ENCODE measurements at regions not wholly inside any gene's neighbourhood (a gene's known extent, or its start where the extent isn't known, plus 50 kb on each side); places are given as distances from the start of the nearest gene placed in this dataset.

- POLR2A ChIA-PET (ENCODE audit: unreplicated experiment): no interaction called here
- Histone ChIP-seq H3K36me3 (ENCODE audit: low read depth, low read length) (no peaks in the 10 kb centered on the region), H4K20me1 (ENCODE audit: low read length) (no peaks in the 10 kb centered on the region), H3K9me3 (ENCODE audit: low read length) (no peaks in the 10 kb centered on the region), H3F3A (ENCODE audit: low read length, unreplicated experiment) (no peaks in the 10 kb centered on the region), H3K4me2 (ENCODE audit: low read length) (no peak overlapping the region), H3K27me3 (ENCODE audit: low read length) (peaks cover 5% of the 10 kb centered on the region; the same call in 1 of the 2 replicates), H3K9ac (ENCODE audit: low read length) (no peak overlapping the region), H3K79me2 (ENCODE audit: low read length) (no peaks in the 10 kb centered on the region), H3K4me3 (ENCODE audit: low read length) (no peak overlapping the region), H2AFZ (ENCODE audit: low read length) (no peak overlapping the region), H3K9me2 (replicated peaks; ENCODE audit: low read length) (no peaks in the 10 kb centered on the region), H3K27ac (ENCODE audit: low read length) (no peak overlapping the region), H3K4me1 (ENCODE audit: insufficient read depth, low read length) (0 out of 2 replicates have a peak, but pooled peaks cover 5% of the 10 kb centered on the region)
- no TSS peak for BruUV-seq (replicated peaks)
- ATAC-seq: no peak
- intact Hi-C loops (cut with micrococcal nuclease): no loop called here
- no peak for DNase-seq
- CTCF ChIA-PET: no interaction called here
- TF ChIP-seq EZH2phosphoT487 (IDR thresholded peaks at IDR 0.05; ENCODE audit: borderline replicate concordance, low read length): no peak
- TF ChIP-seq EZH2 (IDR thresholded peaks at IDR 0.05; ENCODE audit: low read length, unreplicated experiment): no peak
- no peak for TF ChIP-seq CTCF (conservative IDR thresholded peaks at IDR 0.05; ENCODE audit: low read depth, low read length)
Observed at GRCh38 chr20:51286758-51287157, 255.8 kb downstream of the NFATC2 start.

GRCh38 chr20:51285684-51286083 is 256.8 kb downstream of the NFATC2 start:
- H3K27me3 ChIP-seq (ENCODE audit: low read length): peaks cover 5% of the 10 kb centered on the region; the same call in 1 of the 2 replicates
- intact Hi-C loops (cut with micrococcal nuclease): no loop called here
- H3K4me3 ChIP-seq (ENCODE audit: low read length): no peak overlapping the region
- H3K9ac ChIP-seq (ENCODE audit: low read length): no peak overlapping the region
- H3K79me2 ChIP-seq (ENCODE audit: low read length): no peaks in the 10 kb centered on the region
- H3K4me1 ChIP-seq (ENCODE audit: insufficient read depth, low read length): 0 out of 2 replicates have a peak, but pooled peaks cover 5% of the 10 kb centered on the region
- no peak overlapping the region for H3K4me2 ChIP-seq (ENCODE audit: low read length)
- no peaks in the 10 kb centered on the region for H3K9me2 ChIP-seq (replicated peaks; ENCODE audit: low read length)
- H3F3A ChIP-seq (ENCODE audit: low read length, unreplicated experiment): no peaks in the 10 kb centered on the region
- H4K20me1 ChIP-seq (ENCODE audit: low read length): no peaks in the 10 kb centered on the region
- ChIA-PET CTCF (no interaction called here), POLR2A (ENCODE audit: unreplicated experiment) (no interaction called here)
- H3K36me3 ChIP-seq (ENCODE audit: low read depth, low read length): no peaks in the 10 kb centered on the region
- BruUV-seq (replicated peaks): no TSS peak
- DNase-seq: no peak
- H2AFZ ChIP-seq (ENCODE audit: low read length): no peak overlapping the region
- H3K9me3 ChIP-seq (ENCODE audit: low read length): no peaks in the 10 kb centered on the region
- TF ChIP-seq CTCF (conservative IDR thresholded peaks at IDR 0.05; ENCODE audit: low read depth, low read length) (no peak), EZH2 (IDR thresholded peaks at IDR 0.05; ENCODE audit: low read length, unreplicated experiment) (no peak), EZH2phosphoT487 (IDR thresholded peaks at IDR 0.05; ENCODE audit: borderline replicate concordance, low read length) (no peak)
- no peak overlapping the region for H3K27ac ChIP-seq (ENCODE audit: low read length)
- no peak for ATAC-seq

GRCh38 chr20:51284871-51285270 is 257.6 kb downstream of the NFATC2 start:
- no peaks in the 10 kb centered on the region for H3K79me2 ChIP-seq (ENCODE audit: low read length)
- H4K20me1 ChIP-seq (ENCODE audit: low read length): no peaks in the 10 kb centered on the region
- no peaks in the 10 kb centered on the region for H3K36me3 ChIP-seq (ENCODE audit: low read depth, low read length)
- H3K4me2 ChIP-seq (ENCODE audit: low read length): no peak overlapping the region
- POLR2A ChIA-PET (ENCODE audit: unreplicated experiment): no interaction called here
- TF ChIP-seq EZH2phosphoT487 (IDR thresholded peaks at IDR 0.05; ENCODE audit: borderline replicate concordance, low read length) (no peak), EZH2 (IDR thresholded peaks at IDR 0.05; ENCODE audit: low read length, unreplicated experiment) (no peak), CTCF (conservative IDR thresholded peaks at IDR 0.05; ENCODE audit: low read depth, low read length) (no peak)
- no peak overlapping the region for H2AFZ ChIP-seq (ENCODE audit: low read length)
- no peak overlapping the region for H3K4me3 ChIP-seq (ENCODE audit: low read length)
- no TSS peak for BruUV-seq (replicated peaks)
- no peak for ATAC-seq
- intact Hi-C loops (cut with micrococcal nuclease): no loop called here
- no peak overlapping the region for H3K9ac ChIP-seq (ENCODE audit: low read length)
- H3K27ac ChIP-seq (ENCODE audit: low read length): no peak overlapping the region
- no peaks in the 10 kb centered on the region for H3K9me3 ChIP-seq (ENCODE audit: low read length)
- CTCF ChIA-PET: interaction anchor here (0.6 kb wide), 1 partner anchor 298 kb away, joined by 3 read pairs; no protein-coding TSS in a partner anchor
- 0 out of 2 replicates have a peak, but pooled peaks cover 5% of the 10 kb centered on the region for H3K4me1 ChIP-seq (ENCODE audit: insufficient read depth, low read length)
- H3K9me2 ChIP-seq (replicated peaks; ENCODE audit: low read length): no peaks in the 10 kb centered on the region
- DNase-seq: no peak
- H3K27me3 ChIP-seq (ENCODE audit: low read length): peaks cover 5% of the 10 kb centered on the region; the same call in 1 of the 2 replicates
- no peaks in the 10 kb centered on the region for H3F3A ChIP-seq (ENCODE audit: low read length, unreplicated experiment)

Measured in PC-3 (cell line).